ENCODE measurements at regions not wholly inside any gene's neighbourhood (a gene's known extent, or its start where the extent isn't known, plus 50 kb on each side); places are given as distances from the start of the nearest gene placed in this dataset.

GRCh38 chr4:82071951-82072350 is 301.8 kb downstream of the HNRNPD start:
- Histone ChIP-seq H3K4me1 (ENCODE audit: insufficient read depth, low read length) (no peaks in the 10 kb centered on the region), H3K27me3 (ENCODE audit: insufficient read depth, low read length) (no peaks in the 10 kb centered on the region), H3K36me3 (ENCODE audit: insufficient read depth, low read length) (no peaks in the 10 kb centered on the region), H3K9me3 (ENCODE audit: control insufficient read depth in 1 of 2, low read length in 2 of 2) (no peaks in the 10 kb centered on the region), H3K4me3 (ENCODE audit: low read length in 2 of 2) (no peak overlapping the region), H3K27ac (ENCODE audit: low read depth, low read length) (no peak overlapping the region)
- intact Hi-C loops (cut with micrococcal nuclease), result no loop called here
- peaks cover 0 to 2% (median 0%) of the 10 kb centered on the region in 8 donors for H3K9me3 Mint-ChIP-seq
- no peak for DNase-seq
- H3K4me3 Mint-ChIP-seq, result no peak overlapping the region
- ChIA-PET POLR2A (ENCODE audit: partially characterized antibody) (no interaction called here), CTCF (ENCODE audit: partially characterized antibody) (no interaction called here)
- no peaks in the 10 kb centered on the region for H3K36me3 Mint-ChIP-seq
- no peak overlapping the region for H3K27ac Mint-ChIP-seq
- no peaks in the 10 kb centered on the region for H3K4me1 Mint-ChIP-seq
- peaks cover 0 to 6% of the 10 kb centered on the region in 2 donors for H3K27me3 Mint-ChIP-seq

GRCh38 chr4:82069883-82070638 is 303.7 kb downstream of the HNRNPD start:
- Mint-ChIP-seq H3K9me3 (peaks cover 0 to 2% (median 0%) of the 10 kb centered on the region in 8 donors), H3K27me3 (peaks cover 2 to 9% of the 10 kb centered on the region in 2 donors), H3K36me3 (no peaks in the 10 kb centered on the region), H3K27ac (no peak overlapping the region), H3K4me3 (no peak overlapping the region), H3K4me1 (no peaks in the 10 kb centered on the region)
- CTCF ChIA-PET (ENCODE audit: partially characterized antibody), result no interaction called here
- intact Hi-C loops (cut with micrococcal nuclease), result no loop called here
- Histone ChIP-seq H3K9me3 (ENCODE audit: control insufficient read depth in 1 of 2, low read length in 2 of 2) (no peaks in the 10 kb centered on the region), H3K36me3 (ENCODE audit: insufficient read depth, low read length) (no peaks in the 10 kb centered on the region), H3K4me3 (ENCODE audit: low read length in 2 of 2) (no peak overlapping the region), H3K27me3 (ENCODE audit: insufficient read depth, low read length) (no peaks in the 10 kb centered on the region), H3K27ac (ENCODE audit: low read depth, low read length) (no peak overlapping the region), H3K4me1 (ENCODE audit: insufficient read depth, low read length) (no peaks in the 10 kb centered on the region)
- DNase-seq, result no peak
- POLR2A ChIA-PET (ENCODE audit: partially characterized antibody), result no interaction called here

DNA sequence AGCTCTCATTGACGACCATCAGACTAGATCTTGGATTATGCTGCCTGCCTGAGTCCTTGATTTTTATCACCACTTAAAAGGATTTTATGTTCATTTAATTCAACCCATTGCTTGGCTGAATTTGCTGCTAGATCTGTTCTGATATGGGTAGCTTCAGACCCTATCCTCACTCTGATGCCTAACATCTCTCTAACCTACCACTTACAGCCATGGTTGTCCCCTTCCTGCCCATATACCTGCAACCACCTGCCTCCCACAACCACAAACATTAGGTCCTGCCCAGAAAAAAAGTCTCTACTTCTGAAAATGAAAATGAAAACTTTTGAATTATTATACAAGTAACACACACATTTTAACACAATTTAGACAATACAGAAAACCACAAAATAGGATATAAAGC is 310.8 kb downstream of the HNRNPD start:
- H3K27me3 ChIP-seq (ENCODE audit: insufficient read depth, low read length), result no peaks in the 10 kb centered on the region
- DNase-seq, result no peak
- H3K4me3 ChIP-seq (ENCODE audit: low read length in 2 of 2), result no peak overlapping the region
- Mint-ChIP-seq H3K4me3 (no peak overlapping the region), H3K9me3 (peaks cover 0 to 2% (median 0%) of the 10 kb centered on the region in 8 donors), H3K27me3 (peaks cover 6 to 9% of the 10 kb centered on the region in 2 donors), H3K4me1 (no peaks in the 10 kb centered on the region), H3K27ac (no peak overlapping the region), H3K36me3 (no peaks in the 10 kb centered on the region)
- intact Hi-C loops (cut with micrococcal nuclease), result no loop called here
- no peak overlapping the region for H3K27ac ChIP-seq (ENCODE audit: low read depth, low read length)
- no peaks in the 10 kb centered on the region for H3K4me1 ChIP-seq (ENCODE audit: insufficient read depth, low read length)
- H3K9me3 ChIP-seq (ENCODE audit: control insufficient read depth in 1 of 2, low read length in 2 of 2), result no peaks in the 10 kb centered on the region
- CTCF ChIA-PET (ENCODE audit: partially characterized antibody), result no interaction called here
- no peaks in the 10 kb centered on the region for H3K36me3 ChIP-seq (ENCODE audit: insufficient read depth, low read length)
- POLR2A ChIA-PET (ENCODE audit: partially characterized antibody), result no interaction called here

- H3K4me1 Mint-ChIP-seq, result no peaks in the 10 kb centered on the region
- no peak overlapping the region for H3K4me3 Mint-ChIP-seq
- Histone ChIP-seq H3K4me1 (ENCODE audit: insufficient read depth, low read length) (no peaks in the 10 kb centered on the region), H3K4me3 (ENCODE audit: low read length in 2 of 2) (no peak overlapping the region), H3K27me3 (ENCODE audit: insufficient read depth, low read length) (no peaks in the 10 kb centered on the region), H3K27ac (ENCODE audit: low read depth, low read length) (no peak overlapping the region), H3K36me3 (ENCODE audit: insufficient read depth, low read length) (no peaks in the 10 kb centered on the region), H3K9me3 (ENCODE audit: control insufficient read depth in 1 of 2, low read length in 2 of 2) (no peaks in the 10 kb centered on the region)
- ChIA-PET POLR2A (ENCODE audit: partially characterized antibody) (no interaction called here), CTCF (ENCODE audit: partially characterized antibody) (no interaction called here)
- no peak overlapping the region for H3K27ac Mint-ChIP-seq
- peaks cover 0 to 3% (median 0%) of the 10 kb centered on the region in 8 donors for H3K9me3 Mint-ChIP-seq
- H3K27me3 Mint-ChIP-seq, result peaks cover 8 to 9% of the 10 kb centered on the region in 2 donors
- intact Hi-C loops (cut with micrococcal nuclease), result no loop called here
- DNase-seq, result no peak
- H3K36me3 Mint-ChIP-seq, result no peaks in the 10 kb centered on the region
These were observed 315.7 kb downstream of the HNRNPD start for GRCh38 chr4:82057990-82058544.

- H3K36me3 ChIP-seq (ENCODE audit: insufficient read depth, low read length), result no peaks in the 10 kb centered on the region
- ChIA-PET CTCF (ENCODE audit: partially characterized antibody) (no interaction called here), POLR2A (ENCODE audit: partially characterized antibody) (no interaction called here)
- no peak for DNase-seq
- peaks cover 0 to 3% (median 0%) of the 10 kb centered on the region in 8 donors for H3K9me3 Mint-ChIP-seq
- intact Hi-C loops (cut with micrococcal nuclease), result no loop called here
- H3K27me3 ChIP-seq (ENCODE audit: insufficient read depth, low read length), result no peaks in the 10 kb centered on the region
- H3K4me1 Mint-ChIP-seq, result no peaks in the 10 kb centered on the region
- H3K4me1 ChIP-seq (ENCODE audit: insufficient read depth, low read length), result no peaks in the 10 kb centered on the region
- no peak overlapping the region for H3K4me3 ChIP-seq (ENCODE audit: low read length in 2 of 2)
- H3K4me3 Mint-ChIP-seq, result no peak overlapping the region
- no peak overlapping the region for H3K27ac Mint-ChIP-seq
- no peaks in the 10 kb centered on the region for H3K36me3 Mint-ChIP-seq
- H3K27me3 Mint-ChIP-seq, result peaks cover 8 to 10% of the 10 kb centered on the region in 2 donors
- H3K27ac ChIP-seq (ENCODE audit: low read depth, low read length), result no peak overlapping the region
- no peaks in the 10 kb centered on the region for H3K9me3 ChIP-seq (ENCODE audit: control insufficient read depth in 1 of 2, low read length in 2 of 2)
These were observed 318.6 kb downstream of the HNRNPD start for GRCh38 chr4:82055156-82055555.

- no peak overlapping the region for H3K4me3 Mint-ChIP-seq
- CTCF ChIA-PET (ENCODE audit: partially characterized antibody), result no interaction called here
- intact Hi-C loops (cut with micrococcal nuclease), result no loop called here
These were observed 320.4 kb downstream of the HNRNPD start for GRCh38 chr4:82053396-82053795.

DNA sequence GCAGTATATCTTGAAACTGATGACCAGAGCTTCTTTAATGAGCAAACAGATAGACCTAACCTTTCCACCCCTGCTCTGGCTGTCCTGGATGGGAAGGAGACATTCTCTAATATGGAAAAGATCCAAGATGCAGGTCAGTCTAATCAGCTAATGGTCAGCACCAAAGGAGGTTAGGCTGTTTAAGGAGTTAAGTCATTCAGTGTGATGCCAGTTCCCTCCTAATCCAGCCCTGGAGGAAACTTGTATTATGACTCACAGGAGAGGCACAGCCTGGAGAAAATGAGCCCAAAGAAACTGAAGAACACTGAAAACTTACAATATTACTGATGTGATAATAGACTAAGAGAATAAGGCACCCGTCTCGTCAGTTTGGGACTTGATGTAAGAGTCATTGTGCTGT is 323.0 kb downstream of the HNRNPD start:
- CTCF ChIA-PET (ENCODE audit: partially characterized antibody), result no interaction called here
- H3K27me3 Mint-ChIP-seq, result peaks cover 7 to 20% of the 10 kb centered on the region in 2 donors
- H3K4me1 ChIP-seq (ENCODE audit: insufficient read depth, low read length), result no peaks in the 10 kb centered on the region
- no peak overlapping the region for H3K27ac Mint-ChIP-seq
- no peaks in the 10 kb centered on the region for H3K36me3 Mint-ChIP-seq
- no peak overlapping the region for H3K4me3 Mint-ChIP-seq
- no peak for DNase-seq
- peaks cover 0 to 2% (median 0%) of the 10 kb centered on the region in 8 donors for H3K9me3 Mint-ChIP-seq
- no peak overlapping the region for H3K4me3 ChIP-seq (ENCODE audit: low read length in 2 of 2)
- no peaks in the 10 kb centered on the region for H3K4me1 Mint-ChIP-seq
- no peaks in the 10 kb centered on the region for H3K27me3 ChIP-seq (ENCODE audit: insufficient read depth, low read length)
- POLR2A ChIA-PET (ENCODE audit: partially characterized antibody), result no interaction called here
- intact Hi-C loops (cut with micrococcal nuclease), result no loop called here
- H3K9me3 ChIP-seq (ENCODE audit: control insufficient read depth in 1 of 2, low read length in 2 of 2), result no peaks in the 10 kb centered on the region
- no peak overlapping the region for H3K27ac ChIP-seq (ENCODE audit: low read depth, low read length)
- no peaks in the 10 kb centered on the region for H3K36me3 ChIP-seq (ENCODE audit: insufficient read depth, low read length)

More at GRCh38 chr4:82053396-82053795, 320.4 kb downstream of the HNRNPD start:
- peaks cover 0 to 3% (median 0%) of the 10 kb centered on the region in 8 donors for H3K9me3 Mint-ChIP-seq
- H3K36me3 Mint-ChIP-seq, result no peaks in the 10 kb centered on the region
- H3K9me3 ChIP-seq (ENCODE audit: control insufficient read depth in 1 of 2, low read length in 2 of 2), result no peaks in the 10 kb centered on the region
- POLR2A ChIA-PET (ENCODE audit: partially characterized antibody), result no interaction called here
- no peak overlapping the region for H3K27ac ChIP-seq (ENCODE audit: low read depth, low read length)
- H3K27me3 Mint-ChIP-seq, result peaks cover 7 to 12% of the 10 kb centered on the region in 2 donors
- H3K27ac Mint-ChIP-seq, result no peak overlapping the region
- no peaks in the 10 kb centered on the region for H3K27me3 ChIP-seq (ENCODE audit: insufficient read depth, low read length)
- no peaks in the 10 kb centered on the region for H3K4me1 ChIP-seq (ENCODE audit: insufficient read depth, low read length)
- no peaks in the 10 kb centered on the region for H3K4me1 Mint-ChIP-seq
- H3K4me3 ChIP-seq (ENCODE audit: low read length in 2 of 2), result no peak overlapping the region
- DNase-seq, result no peak
- no peaks in the 10 kb centered on the region for H3K36me3 ChIP-seq (ENCODE audit: insufficient read depth, low read length)
